ENCODE measurements at regions not wholly inside any gene's neighbourhood (a gene's known extent, or its start where the extent isn't known, plus 50 kb on each side); places are given as distances from the start of the nearest gene placed in this dataset.

GRCh38 chr6:113170454-113170853 lies 686.7 kb upstream of the MARCKS start:
- no peak overlapping the region for H3K4me3 Mint-ChIP-seq
- peaks cover 4% of the 10 kb centered on the region for H3K9me3 Mint-ChIP-seq (ENCODE audit: low read depth)
- no peak overlapping the region for H3K27ac Mint-ChIP-seq
- POLR2A ChIA-PET, result no interaction called here
- H3K27me3 Mint-ChIP-seq, result no peaks in the 10 kb centered on the region
- no peaks in the 10 kb centered on the region for H3K36me3 Mint-ChIP-seq (ENCODE audit: low read depth)
- DNase-seq (no peak), ATAC-seq (no peak)
- H3K4me1 Mint-ChIP-seq, result no peaks in the 10 kb centered on the region
- intact Hi-C loops (cut with DNase I, micrococcal nuclease), result no loop called here
- CTCF ChIA-PET, result interaction anchor here (0.8 kb wide), 1 partner anchor 578 kb away, joined by 3 read pairs; no protein-coding TSS in a partner anchor

GRCh38 chr6:113171882-113172281 lies 685.3 kb upstream of the MARCKS start:
- ChIA-PET POLR2A (no interaction called here), CTCF (no interaction called here)
- H3K36me3 Mint-ChIP-seq (ENCODE audit: low read depth), result no peaks in the 10 kb centered on the region
- no peaks in the 10 kb centered on the region for H3K27me3 Mint-ChIP-seq
- ATAC-seq (no peak), DNase-seq (no peak)
- H3K4me1 Mint-ChIP-seq, result no peaks in the 10 kb centered on the region
- no peak overlapping the region for H3K4me3 Mint-ChIP-seq
- H3K27ac Mint-ChIP-seq, result no peak overlapping the region
- intact Hi-C loops (cut with DNase I, micrococcal nuclease), result no loop called here
- peaks cover 4% of the 10 kb centered on the region for H3K9me3 Mint-ChIP-seq (ENCODE audit: low read depth)

DNA sequence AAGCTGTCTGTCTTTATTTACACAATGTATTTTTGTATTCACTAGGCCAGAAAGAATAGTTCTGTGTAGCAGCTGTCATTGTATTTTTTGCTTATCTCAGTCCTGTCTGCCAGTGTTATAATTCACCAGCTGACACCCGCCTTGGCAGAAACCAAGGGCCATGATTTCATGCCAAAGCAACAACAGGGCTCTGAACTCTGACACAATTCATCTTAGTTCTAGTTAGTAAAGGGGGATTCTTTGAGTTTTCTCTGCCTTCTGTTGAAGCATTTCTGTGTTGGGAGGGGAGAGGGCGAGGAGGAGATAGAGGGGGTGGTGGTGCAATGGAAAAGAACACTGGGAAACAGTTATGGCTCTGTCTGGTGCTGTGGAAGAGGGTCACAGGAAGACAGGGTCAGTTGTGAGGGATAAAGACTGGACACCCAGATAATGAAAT lies 684.6 kb upstream of the MARCKS start:
- no peak overlapping the region for H3K4me3 Mint-ChIP-seq
- no peaks in the 10 kb centered on the region for H3K27me3 Mint-ChIP-seq
- ATAC-seq, result no peak
- ChIA-PET POLR2A (no interaction called here), CTCF (no interaction called here)
- peaks cover 5% of the 10 kb centered on the region for H3K9me3 Mint-ChIP-seq (ENCODE audit: low read depth)
- DNase-seq, result no peak
- no peaks in the 10 kb centered on the region for H3K4me1 Mint-ChIP-seq
- no peaks in the 10 kb centered on the region for H3K36me3 Mint-ChIP-seq (ENCODE audit: low read depth)
- intact Hi-C loops (cut with DNase I, micrococcal nuclease), result no loop called here
- no peak overlapping the region for H3K27ac Mint-ChIP-seq

- ChIA-PET POLR2A (no interaction called here), CTCF (no interaction called here)
- H3K4me3 Mint-ChIP-seq, result no peak overlapping the region
- no peak overlapping the region for H3K27ac Mint-ChIP-seq
- peaks cover 2% of the 10 kb centered on the region for H3K9me3 Mint-ChIP-seq (ENCODE audit: low read depth)
- DNase-seq (no peak), ATAC-seq (no peak)
- H3K36me3 Mint-ChIP-seq (ENCODE audit: low read depth), result no peaks in the 10 kb centered on the region
- no peaks in the 10 kb centered on the region for H3K27me3 Mint-ChIP-seq
- intact Hi-C loops (cut with DNase I, micrococcal nuclease), result no loop called here
- H3K4me1 Mint-ChIP-seq, result no peaks in the 10 kb centered on the region
Observed at GRCh38 chr6:113178349-113178748, 678.8 kb upstream of the MARCKS start.

DNA sequence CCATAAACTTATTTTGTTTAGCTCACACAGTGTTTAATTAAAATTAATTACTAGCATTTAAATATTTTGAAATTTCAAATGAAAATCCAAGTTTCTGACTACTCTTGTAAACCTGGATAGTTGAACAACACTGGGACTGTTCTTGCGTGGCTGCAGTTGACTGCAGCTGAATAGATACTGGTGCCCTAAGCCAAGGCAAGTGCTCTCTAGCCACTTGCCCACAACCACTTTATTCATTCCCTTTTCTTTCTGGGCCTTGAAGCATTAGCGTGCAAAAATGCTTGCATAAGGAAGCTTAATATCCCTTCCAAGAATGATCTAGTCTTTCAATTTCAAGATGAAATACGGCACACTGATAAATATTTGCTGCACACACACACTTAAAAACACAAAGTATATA lies 676.0 kb upstream of the MARCKS start:
- H3K4me3 Mint-ChIP-seq, result no peak overlapping the region
- no peaks in the 10 kb centered on the region for H3K27me3 Mint-ChIP-seq
- H3K36me3 Mint-ChIP-seq (ENCODE audit: low read depth), result no peaks in the 10 kb centered on the region
- intact Hi-C loops (cut with DNase I, micrococcal nuclease), result no loop called here
- no peak overlapping the region for H3K27ac Mint-ChIP-seq
- CTCF ChIA-PET, result no interaction called here
- DNase-seq (no peak), ATAC-seq (no peak)
- H3K4me1 Mint-ChIP-seq, result no peaks in the 10 kb centered on the region
- H3K9me3 Mint-ChIP-seq (ENCODE audit: low read depth), result peaks cover 2% of the 10 kb centered on the region
- POLR2A ChIA-PET, result no interaction called here

GRCh38 chr6:113182370-113183141 lies 674.6 kb upstream of the MARCKS start:
- H3K27ac Mint-ChIP-seq, result no peak overlapping the region
- ChIA-PET CTCF (no interaction called here), POLR2A (no interaction called here)
- intact Hi-C loops (cut with DNase I, micrococcal nuclease), result no loop called here
- no peaks in the 10 kb centered on the region for H3K36me3 Mint-ChIP-seq (ENCODE audit: low read depth)
- no peak for DNase-seq
- no peaks in the 10 kb centered on the region for H3K27me3 Mint-ChIP-seq
- no peak overlapping the region for H3K4me3 Mint-ChIP-seq
- no peaks in the 10 kb centered on the region for H3K9me3 Mint-ChIP-seq (ENCODE audit: low read depth)
- H3K4me1 Mint-ChIP-seq, result no peaks in the 10 kb centered on the region
- ATAC-seq, result no peak

DNA sequence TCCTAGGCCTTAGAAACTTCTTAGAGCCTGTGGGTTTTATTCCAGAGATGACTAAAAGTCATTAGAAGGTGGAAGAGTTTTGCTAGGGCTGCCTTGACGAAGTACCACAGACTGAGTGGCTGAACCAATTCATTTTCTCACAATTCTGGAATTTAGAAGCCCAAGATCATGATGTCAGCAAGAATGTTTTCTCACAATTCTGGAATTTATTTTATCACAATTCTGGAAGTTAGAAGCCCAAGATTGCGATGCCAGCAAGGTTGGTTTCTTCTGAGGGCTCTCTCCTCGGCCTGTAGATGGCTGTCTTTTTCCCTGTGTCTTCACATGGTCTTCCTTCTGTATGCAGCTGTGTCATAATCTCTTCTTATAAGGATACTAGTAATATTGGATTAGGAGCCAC lies 672.9 kb upstream of the MARCKS start:
- no peak for ATAC-seq
- no peak overlapping the region for H3K4me3 Mint-ChIP-seq
- no peak overlapping the region for H3K27ac Mint-ChIP-seq
- no peaks in the 10 kb centered on the region for H3K36me3 Mint-ChIP-seq (ENCODE audit: low read depth)
- ChIA-PET POLR2A (no interaction called here), CTCF (no interaction called here)
- no peaks in the 10 kb centered on the region for H3K4me1 Mint-ChIP-seq
- DNase-seq, result no peak
- intact Hi-C loops (cut with DNase I, micrococcal nuclease), result no loop called here
- H3K27me3 Mint-ChIP-seq, result no peaks in the 10 kb centered on the region
- no peaks in the 10 kb centered on the region for H3K9me3 Mint-ChIP-seq (ENCODE audit: low read depth)

DNA sequence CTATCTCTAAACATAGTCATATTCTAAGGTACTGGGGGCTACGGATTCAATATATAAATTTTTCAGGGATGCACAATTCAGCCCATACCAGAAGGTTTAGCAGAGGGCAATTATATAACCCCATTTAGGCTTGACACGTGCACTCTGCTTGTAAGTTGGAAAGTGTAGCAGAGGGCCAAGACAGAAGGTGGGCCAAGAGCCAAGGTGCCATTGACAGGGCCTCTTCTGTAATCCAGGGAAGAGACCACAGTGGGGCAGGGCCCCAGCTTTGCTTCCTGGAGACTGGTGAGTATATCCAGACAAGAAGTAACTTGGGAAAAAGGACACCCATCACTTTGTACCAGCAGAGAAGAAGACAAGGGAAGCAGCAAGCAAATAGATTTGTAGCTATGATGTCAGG lies 672.4 kb upstream of the MARCKS start:
- Mint-ChIP-seq H3K36me3 (ENCODE audit: low read depth) (no peaks in the 10 kb centered on the region), H3K4me1 (no peaks in the 10 kb centered on the region), H3K27me3 (no peaks in the 10 kb centered on the region), H3K9me3 (ENCODE audit: low read depth) (no peaks in the 10 kb centered on the region), H3K27ac (no peak overlapping the region), H3K4me3 (no peak overlapping the region)
- ChIA-PET CTCF (no interaction called here), POLR2A (no interaction called here)
- no peak for ATAC-seq
- intact Hi-C loops (cut with DNase I, micrococcal nuclease), result no loop called here
- no peak for DNase-seq

DNA sequence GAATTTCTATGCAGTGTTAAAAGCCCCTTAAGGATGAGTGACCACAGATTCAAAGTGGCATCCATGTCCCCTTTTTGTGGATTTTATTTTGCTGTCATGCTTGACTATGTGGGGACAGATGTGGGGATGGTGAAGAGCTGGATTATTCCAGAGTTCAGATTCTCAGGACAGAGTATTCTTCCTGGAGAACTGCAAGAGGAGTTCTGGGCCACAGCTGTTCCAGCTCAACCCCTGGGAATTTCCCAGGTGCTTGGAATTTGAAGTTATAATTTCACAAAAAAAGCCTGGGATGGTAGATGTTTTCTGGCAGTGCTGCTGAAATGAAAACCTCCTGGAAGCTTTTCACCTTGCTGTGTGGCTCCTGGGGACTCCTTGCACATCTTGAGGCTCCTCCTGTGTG lies 671.8 kb upstream of the MARCKS start:
- H3K27ac Mint-ChIP-seq, result no peak overlapping the region
- ChIA-PET POLR2A (no interaction called here), CTCF (no interaction called here)
- no peaks in the 10 kb centered on the region for H3K36me3 Mint-ChIP-seq (ENCODE audit: low read depth)
- H3K27me3 Mint-ChIP-seq, result no peaks in the 10 kb centered on the region
- no peak for ATAC-seq
- intact Hi-C loops (cut with DNase I, micrococcal nuclease), result no loop called here
- no peak overlapping the region for H3K4me3 Mint-ChIP-seq
- no peaks in the 10 kb centered on the region for H3K9me3 Mint-ChIP-seq (ENCODE audit: low read depth)
- no peak for DNase-seq
- no peaks in the 10 kb centered on the region for H3K4me1 Mint-ChIP-seq

GRCh38 chr6:113187661-113188060 lies 669.5 kb upstream of the MARCKS start:
- Mint-ChIP-seq H3K4me3 (no peak overlapping the region), H3K36me3 (ENCODE audit: low read depth) (no peaks in the 10 kb centered on the region), H3K27ac (no peak overlapping the region), H3K4me1 (no peaks in the 10 kb centered on the region), H3K9me3 (ENCODE audit: low read depth) (no peaks in the 10 kb centered on the region), H3K27me3 (no peaks in the 10 kb centered on the region)
- ATAC-seq (no peak), DNase-seq (no peak)
- intact Hi-C loops (cut with DNase I, micrococcal nuclease), result no loop called here
- POLR2A ChIA-PET, result no interaction called here
- CTCF ChIA-PET, result interaction anchor here (0.6 kb wide), 1 partner anchor 577 kb away, joined by 3 read pairs; no protein-coding TSS in a partner anchor

DNA sequence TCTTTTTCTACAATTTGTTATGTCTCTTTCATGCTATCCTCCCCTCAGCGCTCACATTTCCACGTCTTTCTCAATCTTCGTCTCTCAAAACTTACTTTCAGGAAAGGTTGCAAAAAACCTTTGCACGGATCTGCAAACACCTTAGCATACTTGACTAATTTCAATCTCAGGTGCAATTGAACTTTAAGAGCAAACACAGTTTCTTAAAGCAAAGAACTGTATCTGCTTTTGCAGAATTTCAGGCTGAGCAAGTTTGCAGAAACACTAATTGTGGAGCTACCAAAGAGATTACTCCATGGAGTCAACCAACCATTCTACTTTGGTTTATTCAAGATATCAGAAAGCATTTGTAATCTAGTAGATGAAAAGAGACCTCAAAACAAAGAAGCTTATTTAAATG lies 668.2 kb upstream of the MARCKS start:
- no peak for ATAC-seq
- CTCF ChIA-PET, result no interaction called here
- intact Hi-C loops (cut with DNase I, micrococcal nuclease), result no loop called here
- Mint-ChIP-seq H3K36me3 (ENCODE audit: low read depth) (no peaks in the 10 kb centered on the region), H3K27ac (no peak overlapping the region), H3K4me3 (no peak overlapping the region), H3K4me1 (no peaks in the 10 kb centered on the region), H3K27me3 (no peaks in the 10 kb centered on the region), H3K9me3 (ENCODE audit: low read depth) (no peaks in the 10 kb centered on the region)
- POLR2A ChIA-PET, result no interaction called here
- DNase-seq, result no peak

DNA sequence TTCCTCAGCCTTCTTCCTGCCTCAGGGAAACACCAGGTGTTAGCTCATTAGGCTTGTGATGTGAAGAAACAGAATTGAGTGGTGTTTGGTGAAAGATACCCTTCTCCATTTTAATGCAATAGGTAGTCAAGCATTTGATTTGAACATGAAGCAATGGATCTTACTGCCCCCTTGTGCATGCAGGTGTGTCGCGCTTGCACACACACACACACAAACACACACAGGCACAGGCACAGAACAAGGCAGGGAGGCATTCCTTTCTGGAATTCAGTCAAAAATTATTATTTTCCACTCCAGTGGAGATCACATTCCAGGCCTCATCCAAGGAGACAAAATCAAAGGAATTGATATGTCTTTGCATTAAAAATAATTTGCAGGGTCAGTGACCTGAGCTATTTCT lies 667.0 kb upstream of the MARCKS start:
- ATAC-seq (no peak), DNase-seq (no peak)
- Mint-ChIP-seq H3K4me1 (no peaks in the 10 kb centered on the region), H3K27me3 (no peaks in the 10 kb centered on the region), H3K27ac (no peak overlapping the region), H3K9me3 (ENCODE audit: low read depth) (no peaks in the 10 kb centered on the region), H3K36me3 (ENCODE audit: low read depth) (no peaks in the 10 kb centered on the region), H3K4me3 (no peak overlapping the region)
- intact Hi-C loops (cut with DNase I, micrococcal nuclease), result no loop called here
- POLR2A ChIA-PET, result no interaction called here
- CTCF ChIA-PET, result no interaction called here

DNA sequence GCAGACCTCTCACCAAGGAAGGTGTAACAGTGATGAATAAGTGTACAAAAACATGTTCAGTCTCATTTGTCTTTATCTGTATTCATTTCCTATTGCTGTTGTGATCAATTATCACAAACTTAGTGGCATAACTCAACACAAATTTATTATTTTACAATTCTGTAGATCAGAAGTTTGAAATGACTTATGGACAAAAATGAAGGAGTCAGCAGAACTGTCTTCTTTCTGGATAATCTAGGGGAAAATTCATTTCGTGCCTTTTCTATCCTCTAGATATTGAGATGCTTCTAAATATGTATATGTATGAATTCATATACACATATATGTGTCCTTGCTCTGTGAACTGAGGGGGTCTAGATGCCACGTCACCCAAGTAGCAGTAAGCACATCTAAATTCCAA lies 663.1 kb upstream of the MARCKS start:
- no peaks in the 10 kb centered on the region for H3K9me3 Mint-ChIP-seq (ENCODE audit: low read depth)
- no peak overlapping the region for H3K4me3 Mint-ChIP-seq
- intact Hi-C loops (cut with DNase I, micrococcal nuclease), result no loop called here
- H3K27ac Mint-ChIP-seq, result no peak overlapping the region
- no peaks in the 10 kb centered on the region for H3K27me3 Mint-ChIP-seq
- ChIA-PET CTCF (no interaction called here), POLR2A (no interaction called here)
- no peaks in the 10 kb centered on the region for H3K4me1 Mint-ChIP-seq
- H3K36me3 Mint-ChIP-seq (ENCODE audit: low read depth), result no peaks in the 10 kb centered on the region
- DNase-seq (no peak), ATAC-seq (no peak)

Measured in activated CD4-positive, alpha-beta T cell treated with anti-CD3 and anti-CD28 coated beads for 36 hours (primary cell).